Suprapubic skin (tissue), 4 donors: ENCODE measurements at regions not wholly inside any gene's neighbourhood (a gene's known extent, or its start where the extent isn't known, plus 50 kb on each side); places are given as distances from the start of the nearest gene placed in this dataset.

Source experiments
- DNase-seq, 2 donors: peaks; one replicate each; pipeline ENCODE4 v3.0.0-alpha.2; 2019; ENCODE audit warnings: low spot score in 2 of 2
- H3K27ac ChIP-seq: fragments of 200-600 bp; sonication (generic); one replicate; pipeline ENCODE4 v1.5.1; 2019
- H3K27me3 ChIP-seq: fragments of 200-600 bp; sonication (generic); one replicate; pipeline ENCODE4 v1.5.1; 2019
- H3K36me3 ChIP-seq: fragments of 200-600 bp; sonication (generic); one replicate; pipeline ENCODE4 v1.5.1; 2019
- H3K4me1 ChIP-seq: fragments of 200-600 bp; sonication (generic); one replicate; pipeline ENCODE4 v1.5.1; 2019
- H3K4me3 ChIP-seq: fragments of 200-600 bp; sonication (generic); one replicate; pipeline ENCODE4 v1.5.1; 2019; ENCODE audit warnings: mild to moderate bottlenecking
- H3K9me3 ChIP-seq: fragments of 200-600 bp; sonication (generic); one replicate; pipeline ENCODE4 v1.5.1; 2019
- CTCF ChIP-seq, 2 donors: fragments of 200-600 bp in 1 of 2; fragments of 450-650 bp in 1 of 2; sonication (generic) in 1 of 2; IDR thresholded peaks; one replicate each; pipeline ENCODE4 v1.5.1; 2016 to 2019; ENCODE audit warnings: antibody characterized with exemption in 2 of 2, mild to moderate bottlenecking in 1 of 2, moderate library complexity in 1 of 2
- EP300 ChIP-seq: sonication (generic); formaldehyde crosslinking; IDR thresholded peaks from one replicate; pipeline ENCODE4 v1.6.1; 2017; ENCODE audit warnings: antibody characterized with exemption
- POLR2A ChIP-seq, 2 donors: fragments of 450-650 bp; IDR thresholded peaks; one replicate each; pipeline ENCODE4 v1.6.1; 2017; ENCODE audit warnings: antibody characterized with exemption in 2 of 2, mild to moderate bottlenecking in 2 of 2, moderate library complexity in 2 of 2
- POLR2AphosphoS5 ChIP-seq, 3 donors: sonication (generic); formaldehyde crosslinking; IDR thresholded peaks; one replicate each; pipeline ENCODE4 v1.6.1; 2017; ENCODE audit warnings: antibody characterized with exemption in 3 of 3
- WGBS: methylation state at CpG from one replicate; pipeline ENCODE4 v1.1.5; 2018; 5-methylcytosine and 5-hydroxymethylcytosine counted together

GRCh38 chr20:55614220-55614757 lies 391.0 kb downstream of the CBLN4 start:
- WGBS, result 86% methylated on average over 7 of the region's 7 CpGs
- no peak for DNase-seq
- Histone ChIP-seq H3K27me3 (no peaks in the 10 kb centered on the region), H3K9me3 (no peaks in the 10 kb centered on the region), H3K4me1 (no peaks in the 10 kb centered on the region), H3K27ac (no peak overlapping the region), H3K4me3 (no peak overlapping the region), H3K36me3 (no peaks in the 10 kb centered on the region)
- no peak for TF ChIP-seq EP300
- TF ChIP-seq POLR2AphosphoS5 (IDR thresholded peaks at IDR 0.05), result no peak
- TF ChIP-seq POLR2A (IDR thresholded peaks at IDR 0.05), result no peak

GRCh38 chr20:55610756-55611155 lies 394.6 kb downstream of the CBLN4 start:
- no peak overlapping the region for H3K27ac ChIP-seq
- H3K4me3 ChIP-seq, result no peak overlapping the region
- no peak for DNase-seq
- no peaks in the 10 kb centered on the region for H3K27me3 ChIP-seq
- WGBS, result 64% methylated on average over 4 of the region's 4 CpGs
- H3K9me3 ChIP-seq, result no peaks in the 10 kb centered on the region
- H3K4me1 ChIP-seq, result no peaks in the 10 kb centered on the region
- no peaks in the 10 kb centered on the region for H3K36me3 ChIP-seq
- TF ChIP-seq CTCF (IDR thresholded peaks at IDR 0.05) (no peak), POLR2A (IDR thresholded peaks at IDR 0.05) (no peak), POLR2AphosphoS5 (IDR thresholded peaks at IDR 0.05) (no peak), EP300 (no peak)

- Histone ChIP-seq H3K9me3 (no peaks in the 10 kb centered on the region), H3K4me3 (no peak overlapping the region), H3K4me1 (no peaks in the 10 kb centered on the region), H3K27me3 (no peaks in the 10 kb centered on the region), H3K27ac (no peak overlapping the region), H3K36me3 (no peaks in the 10 kb centered on the region)
- WGBS, result 87% methylated on average over 1 of the region's 1 CpG
- TF ChIP-seq EP300, result no peak
- TF ChIP-seq CTCF (IDR thresholded peaks at IDR 0.05), result no peak
- no peak for TF ChIP-seq POLR2A (IDR thresholded peaks at IDR 0.05)
- TF ChIP-seq POLR2AphosphoS5 (IDR thresholded peaks at IDR 0.05), result no peak
- DNase-seq, result no peak
Observed at GRCh38 chr20:55605594-55605993, 399.7 kb downstream of the CBLN4 start.

- no peaks in the 10 kb centered on the region for H3K9me3 ChIP-seq
- H3K4me1 ChIP-seq, result no peaks in the 10 kb centered on the region
- no peak for DNase-seq
- TF ChIP-seq POLR2A (IDR thresholded peaks at IDR 0.05), result no peak
- TF ChIP-seq CTCF (IDR thresholded peaks at IDR 0.05), result no peak
- TF ChIP-seq EP300, result no peak
- TF ChIP-seq POLR2AphosphoS5 (IDR thresholded peaks at IDR 0.05), result no peak
- no peaks in the 10 kb centered on the region for H3K27me3 ChIP-seq
- no peak overlapping the region for H3K4me3 ChIP-seq
- H3K36me3 ChIP-seq, result no peaks in the 10 kb centered on the region
- H3K27ac ChIP-seq, result no peak overlapping the region
- WGBS, result 66% methylated on average over 1 of the region's 1 CpG
Observed at GRCh38 chr20:55597526-55597925, 407.8 kb downstream of the CBLN4 start.

GRCh38 chr20:55596431-55596830 lies 408.9 kb downstream of the CBLN4 start:
- no peaks in the 10 kb centered on the region for H3K4me1 ChIP-seq
- H3K27ac ChIP-seq, result no peak overlapping the region
- no peak for DNase-seq
- no peak for TF ChIP-seq CTCF (IDR thresholded peaks at IDR 0.05)
- TF ChIP-seq POLR2A (IDR thresholded peaks at IDR 0.05), result no peak
- no peak for TF ChIP-seq POLR2AphosphoS5 (IDR thresholded peaks at IDR 0.05)
- TF ChIP-seq EP300, result no peak
- no peaks in the 10 kb centered on the region for H3K36me3 ChIP-seq
- H3K27me3 ChIP-seq, result no peaks in the 10 kb centered on the region
- no peaks in the 10 kb centered on the region for H3K9me3 ChIP-seq
- H3K4me3 ChIP-seq, result no peak overlapping the region
- 57% methylated on average over 1 of the region's 1 CpG for WGBS

- Histone ChIP-seq H3K4me1 (no peaks in the 10 kb centered on the region), H3K4me3 (no peak overlapping the region), H3K9me3 (no peaks in the 10 kb centered on the region), H3K27me3 (no peaks in the 10 kb centered on the region), H3K27ac (no peak overlapping the region), H3K36me3 (no peaks in the 10 kb centered on the region)
- no peak for TF ChIP-seq POLR2A (IDR thresholded peaks at IDR 0.05)
- no peak for TF ChIP-seq EP300
- no peak for TF ChIP-seq POLR2AphosphoS5 (IDR thresholded peaks at IDR 0.05)
- no peak for TF ChIP-seq CTCF (IDR thresholded peaks at IDR 0.05)
- whole genome bisulfite sequencing, result 87% methylated on average over 8 of the region's 8 CpGs
- DNase-seq, result no peak
Observed at GRCh38 chr20:55592866-55593265, 412.5 kb downstream of the CBLN4 start.
